HFFc6 (cell line): ENCODE measurements at regions not wholly inside any gene's neighbourhood (a gene's known extent, or its start where the extent isn't known, plus 50 kb on each side); places are given as distances from the start of the nearest gene placed in this dataset.

Experiments used
- DNase-seq: peaks from one replicate; pipeline ENCODE4 v3.0.0-alpha.2; 2018
- H3K27ac Mint-ChIP-seq: 2 replicates; pipeline ENCODE4 v1.8.0; 2020; ENCODE audit warnings: mild to moderate bottlenecking, mixed read lengths
- H3K27me3 Mint-ChIP-seq: 2 replicates; pipeline ENCODE4 v1.8.0; 2021; ENCODE audit warnings: mild to moderate bottlenecking, moderate library complexity, mixed read lengths; ENCODE audit not compliant: insufficient read depth
- H3K36me3 Mint-ChIP-seq: 2 replicates; pipeline ENCODE4 v1.8.0; 2021; ENCODE audit warnings: low read depth, mixed read lengths
- H3K4me1 Mint-ChIP-seq: 2 replicates; pipeline ENCODE4 v1.8.0; 2020; ENCODE audit warnings: low read depth, mixed read lengths
- H3K4me3 Mint-ChIP-seq: 2 replicates; pipeline ENCODE4 v1.8.0; 2020; ENCODE audit warnings: mild to moderate bottlenecking, moderate library complexity, mixed read lengths
- H3K9me3 Mint-ChIP-seq: 2 replicates; pipeline ENCODE4 v1.8.0; 2020; ENCODE audit warnings: mild to moderate bottlenecking, mixed read lengths
- TF ChIP-seq, protein P1 (sequence below): fragments of 200-600 bp; sonication (generic); IDR thresholded peaks from 2 replicates; pipeline ENCODE4 v1.5.0; 2021; ENCODE audit warnings: antibody characterized with exemption, mild to moderate bottlenecking

DNA sequence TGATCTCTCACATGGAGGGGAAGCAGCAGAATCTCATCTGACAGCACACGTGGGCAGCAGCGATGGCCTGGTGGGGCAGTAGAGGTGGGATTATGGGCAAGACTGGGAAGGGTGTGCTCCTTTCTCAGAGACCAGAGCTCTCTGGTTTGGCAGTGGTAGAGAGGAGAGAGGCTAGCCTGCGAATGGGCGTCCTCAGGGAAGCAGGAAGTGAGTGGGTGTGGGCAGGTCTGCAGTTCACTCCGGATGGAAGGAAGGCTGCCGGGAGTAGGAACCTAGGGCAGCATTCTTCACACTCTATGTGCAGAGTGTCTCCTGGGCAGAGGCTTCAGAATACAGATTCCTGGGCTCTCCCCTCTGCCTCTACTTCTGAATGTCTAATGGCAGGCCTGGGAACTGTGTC is 162.8 kb upstream of the BMPER start:
- Mint-ChIP-seq H3K27ac (no peak overlapping the region), H3K4me1 (peaks cover 31% of the 10 kb centered on the region), H3K4me3 (no peak overlapping the region), H3K36me3 (no peaks in the 10 kb centered on the region), H3K27me3 (peaks cover 10% of the 10 kb centered on the region), H3K9me3 (no peaks in the 10 kb centered on the region)
- TF ChIP-seq, protein P1, sequence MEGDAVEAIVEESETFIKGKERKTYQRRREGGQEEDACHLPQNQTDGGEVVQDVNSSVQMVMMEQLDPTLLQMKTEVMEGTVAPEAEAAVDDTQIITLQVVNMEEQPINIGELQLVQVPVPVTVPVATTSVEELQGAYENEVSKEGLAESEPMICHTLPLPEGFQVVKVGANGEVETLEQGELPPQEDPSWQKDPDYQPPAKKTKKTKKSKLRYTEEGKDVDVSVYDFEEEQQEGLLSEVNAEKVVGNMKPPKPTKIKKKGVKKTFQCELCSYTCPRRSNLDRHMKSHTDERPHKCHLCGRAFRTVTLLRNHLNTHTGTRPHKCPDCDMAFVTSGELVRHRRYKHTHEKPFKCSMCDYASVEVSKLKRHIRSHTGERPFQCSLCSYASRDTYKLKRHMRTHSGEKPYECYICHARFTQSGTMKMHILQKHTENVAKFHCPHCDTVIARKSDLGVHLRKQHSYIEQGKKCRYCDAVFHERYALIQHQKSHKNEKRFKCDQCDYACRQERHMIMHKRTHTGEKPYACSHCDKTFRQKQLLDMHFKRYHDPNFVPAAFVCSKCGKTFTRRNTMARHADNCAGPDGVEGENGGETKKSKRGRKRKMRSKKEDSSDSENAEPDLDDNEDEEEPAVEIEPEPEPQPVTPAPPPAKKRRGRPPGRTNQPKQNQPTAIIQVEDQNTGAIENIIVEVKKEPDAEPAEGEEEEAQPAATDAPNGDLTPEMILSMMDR = no peak
- no peak for DNase-seq

GRCh38 chr7:33742999-33743587 is 162.2 kb upstream of the BMPER start:
- H3K36me3 Mint-ChIP-seq = no peaks in the 10 kb centered on the region
- peaks cover 12% of the 10 kb centered on the region for H3K27me3 Mint-ChIP-seq
- peaks cover 31% of the 10 kb centered on the region for H3K4me1 Mint-ChIP-seq
- TF ChIP-seq, protein P1 = no peak
- no peak overlapping the region for H3K4me3 Mint-ChIP-seq
- no peak for DNase-seq
- no peaks in the 10 kb centered on the region for H3K9me3 Mint-ChIP-seq
- no peak overlapping the region for H3K27ac Mint-ChIP-seq

DNA sequence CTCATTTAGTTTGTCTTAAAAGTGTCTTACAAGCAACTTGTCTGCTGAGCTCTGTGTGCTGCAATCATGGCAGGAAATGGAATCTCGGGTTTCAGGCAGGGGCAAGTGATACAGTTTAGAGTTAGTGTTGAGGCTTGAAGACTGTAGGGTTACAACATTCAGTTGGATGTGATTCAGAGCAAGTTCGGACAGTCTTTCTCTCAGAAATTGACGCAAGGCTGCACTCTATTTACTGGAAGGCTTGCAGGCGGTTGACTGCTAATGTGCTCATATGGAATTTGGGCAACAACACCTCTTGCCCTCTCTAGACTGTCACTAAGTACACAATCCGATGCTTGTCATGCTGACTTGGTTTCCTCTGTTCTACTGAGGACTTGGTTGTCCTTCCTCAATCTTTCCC is 161.7 kb upstream of the BMPER start:
- Mint-ChIP-seq H3K4me3 (no peak overlapping the region), H3K4me1 (peaks cover 31% of the 10 kb centered on the region), H3K27me3 (peaks cover 13% of the 10 kb centered on the region), H3K36me3 (no peaks in the 10 kb centered on the region), H3K27ac (no peak overlapping the region), H3K9me3 (no peaks in the 10 kb centered on the region)
- DNase-seq = no peak
- TF ChIP-seq, protein P1 = no peak

DNA sequence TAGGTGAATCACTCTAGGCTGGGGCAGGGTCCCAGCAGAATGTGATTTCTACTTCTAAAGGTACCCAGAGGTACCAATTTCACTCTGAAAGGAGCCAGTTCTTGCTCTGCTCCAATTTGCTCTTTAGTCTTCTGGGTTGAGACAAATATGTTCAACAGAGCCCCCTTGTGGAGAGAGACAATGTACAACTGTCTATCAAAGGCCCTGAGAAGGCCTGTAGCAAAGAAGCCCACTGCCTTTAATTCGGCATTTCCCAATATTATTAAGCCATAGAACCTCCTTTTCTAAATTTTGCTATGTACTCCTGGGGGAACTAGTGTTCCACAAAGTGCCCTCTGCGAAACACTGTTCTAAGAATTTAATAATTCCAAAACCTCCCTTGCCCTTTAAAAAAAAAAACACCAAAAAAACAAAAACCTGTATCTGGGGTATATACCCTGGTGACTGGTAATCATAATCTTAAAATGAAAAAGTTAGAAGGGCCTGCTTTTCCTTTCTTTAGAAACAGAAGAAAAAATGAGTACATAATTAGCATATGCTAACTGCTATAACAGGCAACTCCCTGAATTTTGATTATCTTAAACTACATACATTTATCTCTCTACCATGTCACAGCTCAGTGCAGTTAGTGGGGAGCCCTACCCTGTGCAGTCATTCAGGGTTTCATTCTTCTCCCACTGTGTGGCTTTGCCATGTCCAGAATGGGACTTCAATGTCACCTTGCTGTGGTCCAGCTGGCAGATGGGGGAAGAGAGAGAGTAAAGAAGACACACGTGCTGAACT is 160.9 kb upstream of the BMPER start:
- TF ChIP-seq, protein P1 = peak; percentile 55
- DNase-seq = no peak
- H3K27ac Mint-ChIP-seq = no peak overlapping the region

DNA sequence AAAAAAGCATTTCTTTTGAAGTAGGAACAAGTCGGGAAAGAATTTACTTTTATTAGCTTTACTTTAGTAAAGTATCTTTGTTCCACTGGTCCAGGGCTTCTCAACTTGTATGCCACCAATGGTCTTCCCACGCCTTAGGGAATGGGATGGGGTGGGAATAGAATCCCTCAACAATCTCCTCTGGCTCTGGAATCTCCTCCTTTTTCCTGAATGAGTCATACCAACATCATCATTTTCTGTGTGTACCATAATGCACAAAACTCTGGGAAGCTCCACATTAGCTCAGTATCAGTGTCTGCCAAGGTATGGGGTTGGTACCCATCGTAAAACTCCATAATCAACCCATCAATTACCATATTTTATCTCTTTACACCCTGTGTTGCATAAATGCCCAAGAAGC is 159.4 kb upstream of the BMPER start:
- Mint-ChIP-seq H3K27me3 (peaks cover 10% of the 10 kb centered on the region), H3K36me3 (no peaks in the 10 kb centered on the region), H3K4me3 (no peak overlapping the region), H3K27ac (no peak overlapping the region), H3K9me3 (no peaks in the 10 kb centered on the region), H3K4me1 (peaks cover 46% of the 10 kb centered on the region)
- TF ChIP-seq, protein P1 = no peak
- no peak for DNase-seq

More for the DNA sequence above, 160.9 kb upstream of the BMPER start:
- no peak overlapping the region for H3K4me3 Mint-ChIP-seq
- peaks cover 12% of the 10 kb centered on the region for H3K27me3 Mint-ChIP-seq
- peaks cover 31% of the 10 kb centered on the region for H3K4me1 Mint-ChIP-seq
- no peaks in the 10 kb centered on the region for H3K36me3 Mint-ChIP-seq
- H3K9me3 Mint-ChIP-seq = no peaks in the 10 kb centered on the region
